MM.1S (cell line): ENCODE measurements at regions not wholly inside any gene's neighbourhood (a gene's known extent, or its start where the extent isn't known, plus 50 kb on each side); places are given as distances from the start of the nearest gene placed in this dataset.

Experiments used
- CTCF ChIP-seq: fragments of 300-600 bp; sonication (generic); IDR thresholded peaks from 2 replicates; pipeline ENCODE4 v1.5.1; 2016; ENCODE audit warnings: antibody characterized with exemption, low read length, mixed read lengths
- EZH2 ChIP-seq: fragments of 300-600 bp; sonication (generic); optimal IDR thresholded peaks from 2 replicates; pipeline ENCODE3; 2017; ENCODE audit warnings: low read depth, mild to moderate bottlenecking, antibody characterized with exemption, low read length, mixed read lengths
- EZH2phosphoT487 ChIP-seq: fragments of 300-600 bp; sonication (generic); IDR thresholded peaks from 2 replicates; pipeline ENCODE4 v1.6.1; 2018; ENCODE audit warnings: antibody characterized with exemption, low read length

GRCh38 chr3:30155755-30156154, 450.6 kb upstream of the TGFBR2 start:
- TF ChIP-seq CTCF (no peak), EZH2phosphoT487 (no peak), EZH2 (no peak)
